HG02852 (cell line): ENCODE measurements at regions not wholly inside any gene's neighbourhood (a gene's known extent, or its start where the extent isn't known, plus 50 kb on each side); places are given as distances from the start of the nearest gene placed in this dataset.

Experiments used
- ATAC-seq: cut with Tn5 transposase; IDR thresholded peaks from one replicate; pipeline ENCODE4 v1.9.1; 2021; ENCODE audit warnings: mild to moderate bottlenecking, moderate library complexity; ENCODE audit not compliant: unreplicated experiment

DNA sequence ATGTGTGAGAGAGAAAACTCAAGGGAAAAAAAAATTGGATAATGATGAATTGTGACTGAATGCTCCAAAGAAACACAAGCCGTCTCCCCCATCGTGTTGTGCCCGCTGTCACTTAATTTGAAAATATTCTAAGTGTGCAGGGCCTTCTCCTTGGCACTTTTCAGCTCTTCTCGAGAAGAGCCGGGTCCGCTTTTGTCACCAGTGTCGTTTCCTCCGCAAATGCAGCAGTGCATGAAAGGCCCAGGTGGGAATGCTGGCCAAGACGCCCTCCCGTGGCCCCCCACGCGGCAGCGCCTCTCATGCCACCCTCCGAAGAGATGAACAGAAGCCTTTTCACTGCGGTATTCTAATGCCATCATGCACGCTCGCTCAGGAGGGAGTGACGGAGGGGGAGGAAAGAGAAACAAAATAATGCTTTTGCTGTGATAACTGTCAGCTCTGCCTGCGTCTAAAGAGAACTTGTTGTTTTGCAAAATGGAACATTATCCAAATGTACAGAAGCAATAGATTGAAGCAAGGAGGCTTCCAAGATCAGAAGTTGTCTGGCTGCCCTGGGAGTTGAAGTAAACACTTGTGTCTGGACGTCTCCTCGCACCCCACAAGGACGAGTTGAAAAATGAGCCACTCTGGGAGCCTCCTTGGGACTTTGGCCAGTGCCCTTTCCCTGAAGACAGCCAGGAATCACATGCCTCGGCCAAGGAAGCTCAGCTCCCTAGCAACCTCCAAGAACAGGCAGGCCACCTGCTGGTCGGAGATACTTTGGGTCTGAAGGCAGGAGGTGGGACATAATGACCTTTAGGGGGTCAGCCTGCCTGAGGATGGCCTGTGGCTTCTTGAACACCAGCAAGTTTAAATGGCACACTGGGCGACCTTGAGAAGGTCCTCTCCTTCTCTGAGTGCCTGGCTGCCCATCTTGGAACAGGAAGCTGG lies 166.1 kb upstream of the ZC3H12A start:
- no peak for ATAC-seq

GRCh38 chr1:37309574-37309973 lies 164.8 kb upstream of the ZC3H12A start:
- ATAC-seq: no peak

- no peak for ATAC-seq
Observed at GRCh38 chr1:37310064-37310463, 164.3 kb upstream of the ZC3H12A start.

GRCh38 chr1:37315371-37315846 lies 159.0 kb upstream of the ZC3H12A start:
- ATAC-seq: no peak

DNA sequence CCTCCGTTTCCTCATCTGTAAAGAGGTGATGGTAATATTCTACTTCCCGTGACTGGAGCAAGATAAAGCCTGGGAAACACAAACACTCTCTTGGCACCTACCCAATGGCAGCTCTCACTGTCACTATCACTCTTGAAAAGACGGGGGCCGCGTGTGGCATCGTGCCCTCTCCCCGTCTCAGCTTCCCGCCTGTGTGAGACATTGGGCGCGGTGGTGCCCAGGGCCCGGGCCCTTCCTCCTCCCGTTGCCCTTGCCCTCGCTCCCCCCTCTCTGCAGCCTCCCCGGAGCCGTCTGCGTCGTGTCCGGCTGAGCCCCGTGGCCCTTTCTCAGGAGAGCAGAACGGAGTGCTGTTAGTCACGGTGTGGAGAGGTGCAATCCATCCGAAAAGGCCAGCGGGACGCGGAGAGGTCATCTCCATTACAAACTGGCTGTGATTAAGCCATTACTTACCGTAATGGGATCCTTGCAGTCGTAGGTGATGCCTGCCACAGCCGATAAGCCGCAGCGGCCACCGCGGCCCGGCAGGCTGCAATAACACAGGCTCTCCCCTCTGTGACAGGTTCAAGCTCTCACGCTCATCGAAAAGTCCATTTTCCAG lies 156.4 kb upstream of the ZC3H12A start:
- ATAC-seq: no peak

GRCh38 chr1:37318490-37318889 lies 155.9 kb upstream of the ZC3H12A start:
- ATAC-seq: no peak

- ATAC-seq: no peak
Observed at GRCh38 chr1:37319284-37319683, 155.1 kb upstream of the ZC3H12A start.

- no peak for ATAC-seq
Observed at GRCh38 chr1:37323486-37324377, 150.6 kb upstream of the ZC3H12A start.

GRCh38 chr1:37325010-37325409 lies 149.4 kb upstream of the ZC3H12A start:
- no peak for ATAC-seq

DNA sequence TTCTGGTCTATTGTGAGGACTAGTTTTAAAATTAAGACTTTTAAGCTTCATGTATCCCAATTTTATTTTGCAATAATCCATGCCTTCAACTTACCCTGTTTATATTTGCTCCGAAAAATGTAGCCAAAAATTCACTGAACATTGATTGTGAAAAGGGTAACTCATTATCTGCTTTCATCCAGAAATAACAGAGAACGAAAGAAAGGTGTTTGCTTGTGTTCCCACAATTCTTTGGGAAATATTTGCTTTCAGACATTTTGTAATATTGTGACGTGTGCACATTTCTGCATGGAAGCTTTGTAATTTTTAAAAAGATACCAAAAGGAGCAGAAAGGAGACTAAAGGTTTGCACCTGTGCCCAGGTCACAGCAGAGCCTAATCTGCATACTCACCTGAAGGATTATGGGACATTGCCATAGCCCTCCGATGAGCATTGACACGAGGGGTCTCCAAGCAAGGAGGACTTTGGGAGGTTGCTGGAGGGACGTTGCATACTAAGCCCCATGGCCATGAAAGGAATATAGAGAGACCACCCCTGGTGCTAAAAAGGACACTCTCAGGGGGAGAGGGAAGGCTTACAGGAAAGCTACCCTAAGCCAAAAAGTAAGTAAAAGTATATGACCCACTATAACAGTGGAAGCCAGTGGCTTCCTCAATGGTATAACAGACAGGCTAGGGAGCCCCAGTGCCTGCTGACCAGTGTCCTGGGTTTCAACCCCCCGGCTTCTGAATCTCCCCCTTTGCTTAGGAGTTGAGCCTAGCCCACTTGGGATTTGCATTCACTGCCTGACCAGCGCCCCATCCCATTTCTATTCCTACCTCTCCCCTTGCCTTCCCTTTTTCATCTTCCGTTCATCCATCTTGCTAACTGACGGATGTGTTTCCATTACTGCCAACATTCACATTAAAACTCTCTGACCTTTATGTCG lies 148.6 kb upstream of the ZC3H12A start:
- ATAC-seq: no peak

DNA sequence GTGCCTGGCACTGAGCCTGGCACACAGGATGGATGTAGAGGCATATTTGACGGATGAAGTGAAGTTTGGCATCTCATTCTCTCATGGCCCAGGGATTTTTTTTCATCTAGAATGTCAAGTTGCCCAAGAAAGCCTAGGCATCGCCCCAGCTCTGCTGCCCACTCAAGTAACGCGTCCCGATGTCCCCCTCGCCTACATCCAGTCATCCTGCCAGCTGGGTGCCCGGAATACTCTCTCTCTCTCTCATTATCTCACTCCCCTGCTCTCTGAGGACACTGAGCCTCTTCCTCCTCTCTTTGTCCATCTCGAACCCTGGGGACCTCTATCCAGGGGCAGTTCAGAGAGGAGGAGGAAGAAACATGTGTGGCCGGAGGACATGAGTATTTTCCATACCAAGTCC lies 142.3 kb upstream of the ZC3H12A start:
- no peak for ATAC-seq

DNA sequence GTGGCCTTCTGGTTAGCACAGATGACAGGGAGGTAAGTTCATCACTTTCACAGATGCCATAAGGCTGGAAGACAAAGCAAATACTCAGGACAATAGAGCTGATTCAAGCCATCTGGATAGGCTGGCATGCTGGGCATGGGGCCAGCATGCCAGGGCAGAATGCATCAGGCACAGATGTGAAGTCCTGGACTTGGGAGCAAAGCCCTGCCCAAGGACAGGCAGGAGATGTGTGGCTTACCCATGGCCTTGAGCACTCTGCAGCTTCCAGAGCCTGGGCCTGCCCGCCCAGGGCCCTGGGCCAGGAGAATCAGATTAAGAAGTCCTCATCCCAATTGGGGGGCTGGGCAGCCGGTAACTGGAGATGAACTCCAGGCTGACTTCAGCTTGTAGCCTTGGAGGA lies 135.7 kb upstream of the ZC3H12A start:
- no peak for ATAC-seq

DNA sequence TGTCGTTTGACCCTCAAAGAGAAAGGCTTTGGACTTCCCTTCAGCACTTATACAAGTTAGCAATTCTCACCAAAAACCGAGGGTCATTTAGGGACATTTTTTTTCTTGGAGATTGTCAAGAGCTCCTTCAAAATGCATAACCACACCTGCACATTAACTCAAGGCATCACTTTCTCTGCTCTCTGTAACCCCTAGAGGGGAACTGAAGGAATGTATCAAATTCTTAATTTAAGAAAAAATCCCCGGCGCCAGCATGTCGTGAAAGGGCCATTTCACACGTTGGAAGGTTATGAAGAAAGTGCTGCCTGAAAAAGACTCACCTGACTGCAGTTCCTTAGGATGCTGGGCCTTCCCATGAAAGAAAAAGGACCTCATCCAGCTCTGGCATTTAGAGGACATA lies 131.6 kb upstream of the ZC3H12A start:
- ATAC-seq: no peak

- no peak for ATAC-seq
Observed at GRCh38 chr1:37347104-37347649, 127.2 kb upstream of the ZC3H12A start.

- ATAC-seq: no peak
Observed at GRCh38 chr1:37353871-37354270, 120.5 kb upstream of the ZC3H12A start.

- no peak for ATAC-seq
Observed at GRCh38 chr1:37354876-37355650, 119.3 kb upstream of the ZC3H12A start.

DNA sequence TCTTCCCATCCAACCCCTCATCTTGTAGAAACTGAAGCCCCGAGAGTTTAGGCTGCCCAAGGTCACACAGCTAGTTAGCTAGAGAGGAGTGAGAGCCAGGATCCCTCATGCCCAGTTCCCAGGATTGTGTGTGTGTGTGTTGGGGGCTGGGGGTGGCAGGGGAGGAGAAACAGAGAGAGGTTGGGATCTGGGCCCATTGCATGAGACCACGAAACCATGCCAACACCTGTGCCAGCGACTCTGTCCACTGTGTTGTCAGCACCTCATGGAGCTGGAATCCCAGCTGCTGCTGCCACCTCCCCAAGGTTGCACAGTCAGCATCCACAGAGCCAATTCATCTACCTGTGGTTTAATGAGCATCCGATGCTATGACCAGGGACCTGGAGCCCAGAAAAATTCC lies 115.4 kb upstream of the ZC3H12A start:
- ATAC-seq: no peak

GRCh38 chr1:37360011-37360410 lies 114.4 kb upstream of the ZC3H12A start:
- ATAC-seq: no peak
